HL-60 (cell line): ENCODE measurements at regions not wholly inside any gene's neighbourhood (a gene's known extent, or its start where the extent isn't known, plus 50 kb on each side); places are given as distances from the start of the nearest gene placed in this dataset.

Experiments
- POLR2AphosphoS5 ChIP-seq: IDR thresholded peaks from 2 replicates; pipeline ENCODE4 v1.6.1; 2012; ENCODE audit warnings: low read depth
- TF ChIP-seq, protein P1 (sequence below): IDR thresholded peaks from one replicate; pipeline ENCODE4 v1.5.1; 2011; ENCODE audit warnings: low read length, control low read depth, inconsistent platforms; ENCODE audit not compliant: insufficient read depth
- TF ChIP-seq, protein P2 (sequence below): IDR thresholded peaks from 2 replicates; pipeline ENCODE4 v1.6.1; 2012; ENCODE audit warnings: low read depth; ENCODE audit not compliant: insufficient replicate concordance

DNA sequence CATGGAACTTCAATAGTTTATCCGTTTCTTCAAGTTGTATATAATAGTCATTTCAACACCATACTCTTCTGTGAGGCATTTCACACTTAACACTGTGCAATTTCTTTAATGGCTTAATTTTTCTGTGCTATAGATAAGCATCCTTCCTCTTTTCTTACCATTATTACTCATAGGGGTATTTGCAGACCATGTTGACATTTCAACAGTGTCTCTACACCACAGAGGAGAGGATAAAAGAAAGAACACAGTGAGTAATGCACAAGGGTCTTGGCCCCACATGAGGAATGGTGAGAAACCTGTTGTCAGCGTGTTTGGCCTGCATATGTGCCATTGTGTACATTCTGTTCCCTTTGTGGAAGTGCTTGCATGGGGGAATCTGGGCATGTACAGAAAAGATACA, 421.5 kb upstream of the MDGA2 start:
- TF ChIP-seq, protein P1, sequence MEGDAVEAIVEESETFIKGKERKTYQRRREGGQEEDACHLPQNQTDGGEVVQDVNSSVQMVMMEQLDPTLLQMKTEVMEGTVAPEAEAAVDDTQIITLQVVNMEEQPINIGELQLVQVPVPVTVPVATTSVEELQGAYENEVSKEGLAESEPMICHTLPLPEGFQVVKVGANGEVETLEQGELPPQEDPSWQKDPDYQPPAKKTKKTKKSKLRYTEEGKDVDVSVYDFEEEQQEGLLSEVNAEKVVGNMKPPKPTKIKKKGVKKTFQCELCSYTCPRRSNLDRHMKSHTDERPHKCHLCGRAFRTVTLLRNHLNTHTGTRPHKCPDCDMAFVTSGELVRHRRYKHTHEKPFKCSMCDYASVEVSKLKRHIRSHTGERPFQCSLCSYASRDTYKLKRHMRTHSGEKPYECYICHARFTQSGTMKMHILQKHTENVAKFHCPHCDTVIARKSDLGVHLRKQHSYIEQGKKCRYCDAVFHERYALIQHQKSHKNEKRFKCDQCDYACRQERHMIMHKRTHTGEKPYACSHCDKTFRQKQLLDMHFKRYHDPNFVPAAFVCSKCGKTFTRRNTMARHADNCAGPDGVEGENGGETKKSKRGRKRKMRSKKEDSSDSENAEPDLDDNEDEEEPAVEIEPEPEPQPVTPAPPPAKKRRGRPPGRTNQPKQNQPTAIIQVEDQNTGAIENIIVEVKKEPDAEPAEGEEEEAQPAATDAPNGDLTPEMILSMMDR: no peak
- TF ChIP-seq, protein P2, sequence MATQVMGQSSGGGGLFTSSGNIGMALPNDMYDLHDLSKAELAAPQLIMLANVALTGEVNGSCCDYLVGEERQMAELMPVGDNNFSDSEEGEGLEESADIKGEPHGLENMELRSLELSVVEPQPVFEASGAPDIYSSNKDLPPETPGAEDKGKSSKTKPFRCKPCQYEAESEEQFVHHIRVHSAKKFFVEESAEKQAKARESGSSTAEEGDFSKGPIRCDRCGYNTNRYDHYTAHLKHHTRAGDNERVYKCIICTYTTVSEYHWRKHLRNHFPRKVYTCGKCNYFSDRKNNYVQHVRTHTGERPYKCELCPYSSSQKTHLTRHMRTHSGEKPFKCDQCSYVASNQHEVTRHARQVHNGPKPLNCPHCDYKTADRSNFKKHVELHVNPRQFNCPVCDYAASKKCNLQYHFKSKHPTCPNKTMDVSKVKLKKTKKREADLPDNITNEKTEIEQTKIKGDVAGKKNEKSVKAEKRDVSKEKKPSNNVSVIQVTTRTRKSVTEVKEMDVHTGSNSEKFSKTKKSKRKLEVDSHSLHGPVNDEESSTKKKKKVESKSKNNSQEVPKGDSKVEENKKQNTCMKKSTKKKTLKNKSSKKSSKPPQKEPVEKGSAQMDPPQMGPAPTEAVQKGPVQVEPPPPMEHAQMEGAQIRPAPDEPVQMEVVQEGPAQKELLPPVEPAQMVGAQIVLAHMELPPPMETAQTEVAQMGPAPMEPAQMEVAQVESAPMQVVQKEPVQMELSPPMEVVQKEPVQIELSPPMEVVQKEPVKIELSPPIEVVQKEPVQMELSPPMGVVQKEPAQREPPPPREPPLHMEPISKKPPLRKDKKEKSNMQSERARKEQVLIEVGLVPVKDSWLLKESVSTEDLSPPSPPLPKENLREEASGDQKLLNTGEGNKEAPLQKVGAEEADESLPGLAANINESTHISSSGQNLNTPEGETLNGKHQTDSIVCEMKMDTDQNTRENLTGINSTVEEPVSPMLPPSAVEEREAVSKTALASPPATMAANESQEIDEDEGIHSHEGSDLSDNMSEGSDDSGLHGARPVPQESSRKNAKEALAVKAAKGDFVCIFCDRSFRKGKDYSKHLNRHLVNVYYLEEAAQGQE: no peak
- no peak for TF ChIP-seq POLR2AphosphoS5
